Endothelial cell of umbilical vein (primary cell): ENCODE measurements at regions not wholly inside any gene's neighbourhood (a gene's known extent, or its start where the extent isn't known, plus 50 kb on each side); places are given as distances from the start of the nearest gene placed in this dataset.

Experiments
- BruUV-seq: library from RNA; stranded (reverse); fragments of 400-500 nt; replicated peaks from 2 replicates; lab custom pipeline; 2021; lab: Mats Ljungman, UMichigan
- CTCF ChIA-PET: fragments of 300-600, 350-600 bp; sonication (Branson Sonifier 250); formaldehyde crosslinking; loops from one replicate; lab custom pipeline; 2021; ENCODE audit warnings: antibody characterized with exemption, inconsistent platforms; lab: Charles Lee
- POLR2A ChIA-PET: fragments of 300-600, 350-600 bp; sonication (Branson Sonifier 250); formaldehyde crosslinking; loops from one replicate; lab custom pipeline; 2021; ENCODE audit warnings: antibody characterized with exemption, inconsistent platforms; lab: Charles Lee
- DNase-seq: peaks from one replicate; pipeline ENCODE4 v3.0.0-alpha.2; 2011; ENCODE audit warnings: low read depth, low spot score
- FAIRE-seq: peaks from 2 replicates; lab custom pipeline; 2011; peaks lifted over from hg19 to GRCh38; lab: Jason Lieb, UNC
- H2AFZ ChIP-seq: 2 replicates; pipeline ENCODE4 v1.6.0; 2012; ENCODE audit warnings: low read depth, low read length, control low read depth, inconsistent platforms
- H3K27ac ChIP-seq: 2 replicates; pipeline ENCODE4 v1.5.1; 2011; ENCODE audit warnings: low read depth, mild to moderate bottlenecking, control low read depth, low read length, moderate library complexity; ENCODE audit not compliant: insufficient read depth
- H3K27me3 ChIP-seq, 2 experiments: 2 replicates each; pipeline versions ENCODE4 v1.6.0 to v1.6.1; 2011; ENCODE audit warnings: low read length in 2 of 2, mixed read lengths in 1 of 2; ENCODE audit not compliant: control insufficient read depth in 2 of 2, insufficient read depth in 2 of 2
- H3K36me3 ChIP-seq, 2 experiments: 2 replicates in 1 of 2; 3 replicates in 1 of 2; pipeline ENCODE4 v1.5.1; 2011; ENCODE audit warnings: low read length in 2 of 2, mild to moderate bottlenecking in 1 of 2, moderate library complexity in 1 of 2; ENCODE audit not compliant: control insufficient read depth in 2 of 2, insufficient read depth in 2 of 2; ENCODE audit errors: extremely low read depth in 1 of 2
- H3K4me1 ChIP-seq: 3 replicates; pipeline ENCODE4 v1.5.1; 2011; ENCODE audit warnings: mild to moderate bottlenecking, low read length; ENCODE audit not compliant: control insufficient read depth, insufficient read depth; ENCODE audit errors: extremely low read depth
- H3K4me2 ChIP-seq: 2 replicates; pipeline ENCODE4 v1.6.1; 2011; ENCODE audit warnings: low read length, control low read depth, mixed read lengths; ENCODE audit not compliant: insufficient read depth
- H3K4me3 ChIP-seq, 3 experiments: fragments of 200-600 bp in 1 of 3; sonication (generic), shearing (Covaris generic) in 1 of 3; replicated peaks in 1 of 3; 2 replicates each; pipeline ENCODE4 v1.5.1; 2011 to 2016; ENCODE audit warnings: control low read depth in 3 of 3, low read length in 3 of 3, mild to moderate bottlenecking in 2 of 3, inconsistent platforms in 1 of 3, low read depth in 1 of 3, moderate library complexity in 1 of 3; ENCODE audit not compliant: insufficient read depth in 1 of 3
- H3K79me2 ChIP-seq: 2 replicates; pipeline ENCODE4 v1.6.0; 2012; ENCODE audit warnings: low read length, inconsistent platforms; ENCODE audit not compliant: control insufficient read depth, insufficient read depth
- H3K9ac ChIP-seq: replicated peaks from 2 replicates; pipeline ENCODE3; 2011; ENCODE audit warnings: low read length, control low read depth; ENCODE audit not compliant: insufficient read depth; ENCODE audit errors: extremely low read depth
- H3K9me1 ChIP-seq: replicated peaks from 3 replicates; pipeline ENCODE4 v1.6.0; 2011; ENCODE audit warnings: mild to moderate bottlenecking, low read length; ENCODE audit not compliant: control insufficient read depth, insufficient read depth; ENCODE audit errors: extremely low read depth
- H3K9me3 ChIP-seq: replicated peaks from 2 replicates; pipeline ENCODE4 v1.5.1; 2012; ENCODE audit warnings: low read length, inconsistent platforms; ENCODE audit not compliant: control insufficient read depth, insufficient read depth
- H4K20me1 ChIP-seq: replicated peaks from 2 replicates; pipeline ENCODE3; 2011; ENCODE audit warnings: mild to moderate bottlenecking, low read length; ENCODE audit not compliant: control insufficient read depth, insufficient read depth; ENCODE audit errors: extremely low read depth
- EZH2 ChIP-seq: IDR thresholded peaks from 2 replicates; pipeline ENCODE4 v1.6.1; 2012; ENCODE audit warnings: borderline replicate concordance, low read depth, mild to moderate bottlenecking, moderate library complexity, low read length, inconsistent platforms; ENCODE audit not compliant: severe bottlenecking
- FOS ChIP-seq: IDR thresholded peaks from 2 replicates; pipeline ENCODE4 v1.6.1; 2011; ENCODE audit warnings: mild to moderate bottlenecking, low read length, moderate library complexity, borderline replicate concordance; ENCODE audit not compliant: insufficient read depth
- GATA2 ChIP-seq: IDR thresholded peaks from 2 replicates; pipeline ENCODE4 v1.7.0; 2011; ENCODE audit warnings: low read depth, mild to moderate bottlenecking, moderate library complexity, mixed read lengths, low read length; ENCODE audit not compliant: insufficient read length, insufficient read depth
- JUN ChIP-seq: IDR thresholded peaks from 2 replicates; pipeline ENCODE4 v1.6.1; 2011; ENCODE audit warnings: borderline replicate concordance, low read depth; ENCODE audit not compliant: insufficient read length, insufficient read depth
- MYC ChIP-seq: IDR thresholded peaks from one replicate; pipeline ENCODE4 v1.6.1; 2011; ENCODE audit warnings: mild to moderate bottlenecking, low read depth, low read length
- POLR2A ChIP-seq: IDR thresholded peaks from 2 replicates; pipeline ENCODE4 v1.6.1; 2012; ENCODE audit warnings: low read depth, mild to moderate bottlenecking, control low read depth, low read length
- POLR2AphosphoS5 ChIP-seq: IDR thresholded peaks from 2 replicates; pipeline ENCODE4 v1.6.1; 2012; ENCODE audit warnings: low read depth, mild to moderate bottlenecking, control low read depth, low read length, moderate library complexity; ENCODE audit not compliant: insufficient read depth
- dilution Hi-C: fragments of 300-500 bp; cut with MboI; formaldehyde crosslinking; loops from one replicate; pipeline ENCODE4 v1.15.0; 2019; ENCODE audit warnings: low sequenced_read_pairs; ENCODE audit not compliant: extremely low pct_ligation_motif_present
- intact Hi-C: fragments of 100-400 bp; cut with micrococcal nuclease; formaldehyde crosslinking; loops from one replicate; pipeline ENCODE4 v1.10.0; 2022
- TF ChIP-seq, protein P1 (sequence below), 2 donors: IDR thresholded peaks; 1 replicate in 1 of 2; 2 replicates in 1 of 2; pipeline ENCODE4 v1.5.1; 2011; ENCODE audit warnings: low read length in 2 of 2, mild to moderate bottlenecking in 2 of 2, moderate library complexity in 2 of 2, control low read depth in 1 of 2, inconsistent platforms in 1 of 2, low read depth in 1 of 2; ENCODE audit not compliant: insufficient read depth in 1 of 2; ENCODE audit errors: extremely low read depth in 1 of 2
- TF ChIP-seq, protein P2 (sequence below): IDR thresholded peaks from 2 replicates; pipeline ENCODE4 v1.6.1; 2011; ENCODE audit not compliant: insufficient read depth, insufficient read length

DNA sequence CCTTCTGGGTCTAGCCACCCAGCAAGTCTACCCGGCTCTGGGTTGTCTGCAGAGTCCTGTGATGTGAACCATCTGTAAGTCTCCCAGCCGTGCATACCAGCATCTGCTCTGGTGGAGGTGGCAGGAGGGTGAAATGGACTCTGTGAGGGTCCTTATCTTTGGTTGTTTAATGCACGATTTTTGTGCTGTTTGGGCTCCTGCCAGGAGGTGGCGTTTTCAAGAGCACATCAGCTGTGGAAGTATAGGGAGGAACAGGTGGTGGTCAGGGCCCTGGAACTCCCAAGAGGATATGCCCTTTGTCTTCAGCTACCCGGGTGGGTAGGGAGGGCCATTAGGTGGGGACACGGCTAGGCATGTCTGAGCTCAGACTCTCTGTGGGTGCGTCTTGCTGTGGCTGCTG lies 66.5 kb upstream of the ZFP42 start:
- dilution Hi-C loops (no loop called here), intact Hi-C loops (no loop called here)
- Histone ChIP-seq H3K4me3 (no peak overlapping the region), H2AFZ (no peak overlapping the region), H3K27ac (no peak overlapping the region), H3K9me1 (no peaks in the 10 kb centered on the region), H3K36me3 (no peaks in the 10 kb centered on the region), H4K20me1 (no peaks in the 10 kb centered on the region), H3K9me3 (no peaks in the 10 kb centered on the region), H3K4me2 (no peak overlapping the region), H3K79me2 (no peaks in the 10 kb centered on the region), H3K9ac (no peak overlapping the region), H3K4me1 (no peaks in the 10 kb centered on the region), H3K27me3 (no peaks in the 10 kb centered on the region)
- DNase-seq, result no peak
- POLR2A ChIA-PET, result no interaction called here
- CTCF ChIA-PET, result no interaction called here
- TF ChIP-seq GATA2 (no peak), FOS (no peak), POLR2AphosphoS5 (no peak), POLR2A (no peak), MYC (no peak), JUN (no peak), EZH2 (no peak)
- TF ChIP-seq, protein P1, sequence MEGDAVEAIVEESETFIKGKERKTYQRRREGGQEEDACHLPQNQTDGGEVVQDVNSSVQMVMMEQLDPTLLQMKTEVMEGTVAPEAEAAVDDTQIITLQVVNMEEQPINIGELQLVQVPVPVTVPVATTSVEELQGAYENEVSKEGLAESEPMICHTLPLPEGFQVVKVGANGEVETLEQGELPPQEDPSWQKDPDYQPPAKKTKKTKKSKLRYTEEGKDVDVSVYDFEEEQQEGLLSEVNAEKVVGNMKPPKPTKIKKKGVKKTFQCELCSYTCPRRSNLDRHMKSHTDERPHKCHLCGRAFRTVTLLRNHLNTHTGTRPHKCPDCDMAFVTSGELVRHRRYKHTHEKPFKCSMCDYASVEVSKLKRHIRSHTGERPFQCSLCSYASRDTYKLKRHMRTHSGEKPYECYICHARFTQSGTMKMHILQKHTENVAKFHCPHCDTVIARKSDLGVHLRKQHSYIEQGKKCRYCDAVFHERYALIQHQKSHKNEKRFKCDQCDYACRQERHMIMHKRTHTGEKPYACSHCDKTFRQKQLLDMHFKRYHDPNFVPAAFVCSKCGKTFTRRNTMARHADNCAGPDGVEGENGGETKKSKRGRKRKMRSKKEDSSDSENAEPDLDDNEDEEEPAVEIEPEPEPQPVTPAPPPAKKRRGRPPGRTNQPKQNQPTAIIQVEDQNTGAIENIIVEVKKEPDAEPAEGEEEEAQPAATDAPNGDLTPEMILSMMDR (IDR thresholded peaks at IDR 0.05; ENCODE audit: extremely low read depth in 1 of 2, insufficient read depth in 1 of 2, low read depth in 1 of 2, low read length in 2 of 2), result no peak
- TF ChIP-seq, protein P2, sequence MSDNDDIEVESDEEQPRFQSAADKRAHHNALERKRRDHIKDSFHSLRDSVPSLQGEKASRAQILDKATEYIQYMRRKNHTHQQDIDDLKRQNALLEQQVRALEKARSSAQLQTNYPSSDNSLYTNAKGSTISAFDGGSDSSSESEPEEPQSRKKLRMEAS, result no peak
- FAIRE-seq, result no peak
- BruUV-seq, result no TSS peak
